Peyer's patch (tissue), 4 donors: ENCODE measurements at regions not wholly inside any gene's neighbourhood (a gene's known extent, or its start where the extent isn't known, plus 50 kb on each side); places are given as distances from the start of the nearest gene placed in this dataset.
"Not testable (repeated sequence)": the region's sequence is repeated elsewhere in the genome, so short reads cannot be mapped to it uniquely, and the experiment has no call there.

Experiments
- DNase-seq, 3 donors: peaks; one replicate each; pipeline ENCODE4 v3.0.0-alpha.2; 2017 to 2019
- H3K27ac ChIP-seq, 4 donors: fragments of 200-600 bp; sonication (generic); one replicate each; pipeline ENCODE4 v1.5.1; 2016 to 2019
- H3K27me3 ChIP-seq, 2 donors: fragments of 200-600 bp; sonication (generic); one replicate each; pipeline ENCODE4 v1.5.1; 2019
- H3K36me3 ChIP-seq, 3 donors: fragments of 200-600 bp; sonication (generic); one replicate each; pipeline ENCODE4 v1.5.1; 2016 to 2019
- H3K4me1 ChIP-seq, 4 donors: fragments of 200-600 bp; sonication (generic); one replicate each; pipeline ENCODE4 v1.5.1; 2016 to 2019
- H3K4me3 ChIP-seq, 4 donors: fragments of 200-600 bp; sonication (generic); 1 replicate in 3 of 4; 2 replicates in 1 of 4; pipeline ENCODE4 v1.5.1; 2016 to 2019; ENCODE audit warnings: mild to moderate bottlenecking in 1 of 4
- H3K9me3 ChIP-seq, 4 donors: fragments of 200-600 bp; sonication (generic); one replicate each; pipeline ENCODE4 v1.5.1; 2016 to 2019; ENCODE audit warnings: mild to moderate bottlenecking in 1 of 4
- CTCF ChIP-seq, 6 experiments: fragments of 450-650 bp in 4 of 6; fragments of 200-600 bp in 2 of 6; sonication (generic) in 1 of 6; IDR thresholded peaks; one replicate each; pipeline ENCODE4 v1.5.1; 2017 to 2019; ENCODE audit warnings: antibody characterized with exemption in 6 of 6, mild to moderate bottlenecking in 3 of 6, moderate library complexity in 1 of 6
- POLR2A ChIP-seq, 2 donors: fragments of 450-650 bp; IDR thresholded peaks; one replicate each; pipeline ENCODE4 v1.5.1; 2017; ENCODE audit warnings: antibody characterized with exemption in 2 of 2, mild to moderate bottlenecking in 2 of 2, moderate library complexity in 2 of 2

GRCh38 chr10:3925184-3925583 is 140.2 kb upstream of the KLF6 start:
- Histone ChIP-seq H3K4me1 (peaks cover 0 to 6% (median 0%) of the 10 kb centered on the region in 4 donors), H3K9me3 (no peaks in the 10 kb centered on the region), H3K4me3 (no peak overlapping the region), H3K27me3 (no peaks in the 10 kb centered on the region), H3K36me3 (no peaks in the 10 kb centered on the region), H3K27ac (no peak overlapping the region)
- TF ChIP-seq CTCF (IDR thresholded peaks at IDR 0.05) (no peak), POLR2A (IDR thresholded peaks at IDR 0.05) (no peak)
- DNase-seq = no peak

GRCh38 chr10:3924344-3924743 is 139.3 kb upstream of the KLF6 start:
- no peak for TF ChIP-seq CTCF (IDR thresholded peaks at IDR 0.05)
- no peak for TF ChIP-seq POLR2A (IDR thresholded peaks at IDR 0.05)
- Histone ChIP-seq H3K9me3 (no peaks in the 10 kb centered on the region), H3K27ac (no peak overlapping the region), H3K4me3 (no peak overlapping the region), H3K4me1 (peaks cover 0 to 2% (median 0%) of the 10 kb centered on the region in 4 donors), H3K36me3 (no peaks in the 10 kb centered on the region), H3K27me3 (no peaks in the 10 kb centered on the region)
- no peak for DNase-seq

GRCh38 chr10:3923033-3923432 is 138.0 kb upstream of the KLF6 start:
- H3K9me3 ChIP-seq = no peaks in the 10 kb centered on the region
- H3K4me3 ChIP-seq = no peak overlapping the region
- no peak overlapping the region for H3K27ac ChIP-seq

GRCh38 chr10:3919709-3920308 is 134.8 kb upstream of the KLF6 start:
- TF ChIP-seq POLR2A (IDR thresholded peaks at IDR 0.05) (no peak), CTCF (IDR thresholded peaks at IDR 0.05) (no peak)
- H3K27ac ChIP-seq = peak overlapping the region in 1 of 4 donors; percentile 5
- H3K4me3 ChIP-seq = no peak overlapping the region
- H3K27me3 ChIP-seq = no peaks in the 10 kb centered on the region
- no peaks in the 10 kb centered on the region for H3K36me3 ChIP-seq
- H3K9me3 ChIP-seq = no peaks in the 10 kb centered on the region
- no peak for DNase-seq
- H3K4me1 ChIP-seq = no peaks in the 10 kb centered on the region

More at GRCh38 chr10:3923033-3923432, 138.0 kb upstream of the KLF6 start:
- no peak for DNase-seq
- no peaks in the 10 kb centered on the region for H3K4me1 ChIP-seq
- no peak for TF ChIP-seq POLR2A (IDR thresholded peaks at IDR 0.05)
- H3K27me3 ChIP-seq = no peaks in the 10 kb centered on the region
- H3K36me3 ChIP-seq = no peaks in the 10 kb centered on the region

GRCh38 chr10:3917392-3917791 is 132.4 kb upstream of the KLF6 start:
- not testable (repeated sequence) for H3K36me3 ChIP-seq, DNase-seq, H3K4me3 ChIP-seq, H3K9me3 ChIP-seq, H3K27ac ChIP-seq, H3K27me3 ChIP-seq, H3K4me1 ChIP-seq

- H3K27ac ChIP-seq = no peak overlapping the region
- H3K9me3 ChIP-seq = no peaks in the 10 kb centered on the region
- H3K4me1 ChIP-seq = no peaks in the 10 kb centered on the region
- H3K4me3 ChIP-seq = no peak overlapping the region
- no peak for TF ChIP-seq CTCF (IDR thresholded peaks at IDR 0.05)
- TF ChIP-seq POLR2A (IDR thresholded peaks at IDR 0.05) = no peak
- DNase-seq = no peak
- no peaks in the 10 kb centered on the region for H3K27me3 ChIP-seq
- no peaks in the 10 kb centered on the region for H3K36me3 ChIP-seq
These were observed 129.7 kb upstream of the KLF6 start for GRCh38 chr10:3914733-3915132.
